Prostate gland (tissue), 2 donors: ENCODE measurements at regions not wholly inside any gene's neighbourhood (a gene's known extent, or its start where the extent isn't known, plus 50 kb on each side); places are given as distances from the start of the nearest gene placed in this dataset.

Experiments used
- POLR2A ChIP-seq: fragments of 450-650 bp; IDR thresholded peaks from one replicate; pipeline ENCODE4 v1.6.1; 2016; ENCODE audit warnings: antibody characterized with exemption, mild to moderate bottlenecking
- POLR2AphosphoS5 ChIP-seq: sonication (generic); formaldehyde crosslinking; IDR thresholded peaks from one replicate; pipeline ENCODE4 v1.6.1; 2017; ENCODE audit warnings: antibody characterized with exemption
- TF ChIP-seq, protein P1 (sequence below), 4 experiments: fragments of 200-600 bp in 2 of 4; fragments of 450-650 bp in 2 of 4; sonication (generic) in 2 of 4; IDR thresholded peaks; 1 replicate in 3 of 4; 2 replicates in 1 of 4; pipeline ENCODE4 v1.5.1; 2016 to 2019; ENCODE audit warnings: antibody characterized with exemption in 4 of 4, mild to moderate bottlenecking in 2 of 4, moderate library complexity in 2 of 4

DNA sequence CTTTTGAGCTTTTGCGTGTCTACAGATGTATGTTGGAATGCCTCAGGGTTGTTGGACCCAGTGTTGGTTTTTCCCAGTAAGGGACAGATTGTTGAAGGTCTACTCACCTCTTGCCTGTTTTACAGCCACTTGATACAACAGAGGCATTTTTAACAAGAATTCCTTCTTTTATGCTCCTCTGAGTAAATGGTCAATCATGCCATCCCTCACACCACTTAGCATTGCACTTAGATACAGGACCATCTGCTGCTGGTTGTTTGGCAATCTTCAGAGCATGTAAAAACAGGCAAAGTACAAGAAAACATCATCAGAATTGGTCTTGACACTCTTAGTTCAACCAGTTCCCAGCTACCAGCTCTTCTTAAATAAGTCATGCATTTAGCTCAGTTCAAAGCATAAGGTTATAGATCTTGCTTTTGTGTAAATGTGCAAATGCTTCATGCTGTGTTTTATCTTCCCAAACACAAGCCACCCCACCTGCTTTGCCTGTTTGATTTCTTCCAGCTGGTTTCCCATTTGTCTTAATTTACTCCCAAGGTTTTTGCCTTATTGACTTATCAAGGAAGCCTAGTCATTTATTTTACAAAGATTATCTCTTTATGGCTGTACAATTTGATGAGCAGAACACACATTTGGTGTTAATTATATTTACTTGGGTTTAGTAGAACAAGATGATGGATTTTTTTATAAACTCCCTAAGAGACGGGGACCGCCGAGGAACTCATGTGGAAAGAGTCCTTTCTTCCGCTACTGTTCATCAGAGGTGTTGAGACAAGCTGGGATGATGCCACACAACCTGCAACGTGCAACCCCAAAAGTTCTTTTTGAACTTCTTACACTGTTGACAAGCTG is 136.6 kb downstream of the AHR start:
- TF ChIP-seq, protein P1, sequence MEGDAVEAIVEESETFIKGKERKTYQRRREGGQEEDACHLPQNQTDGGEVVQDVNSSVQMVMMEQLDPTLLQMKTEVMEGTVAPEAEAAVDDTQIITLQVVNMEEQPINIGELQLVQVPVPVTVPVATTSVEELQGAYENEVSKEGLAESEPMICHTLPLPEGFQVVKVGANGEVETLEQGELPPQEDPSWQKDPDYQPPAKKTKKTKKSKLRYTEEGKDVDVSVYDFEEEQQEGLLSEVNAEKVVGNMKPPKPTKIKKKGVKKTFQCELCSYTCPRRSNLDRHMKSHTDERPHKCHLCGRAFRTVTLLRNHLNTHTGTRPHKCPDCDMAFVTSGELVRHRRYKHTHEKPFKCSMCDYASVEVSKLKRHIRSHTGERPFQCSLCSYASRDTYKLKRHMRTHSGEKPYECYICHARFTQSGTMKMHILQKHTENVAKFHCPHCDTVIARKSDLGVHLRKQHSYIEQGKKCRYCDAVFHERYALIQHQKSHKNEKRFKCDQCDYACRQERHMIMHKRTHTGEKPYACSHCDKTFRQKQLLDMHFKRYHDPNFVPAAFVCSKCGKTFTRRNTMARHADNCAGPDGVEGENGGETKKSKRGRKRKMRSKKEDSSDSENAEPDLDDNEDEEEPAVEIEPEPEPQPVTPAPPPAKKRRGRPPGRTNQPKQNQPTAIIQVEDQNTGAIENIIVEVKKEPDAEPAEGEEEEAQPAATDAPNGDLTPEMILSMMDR (IDR thresholded peaks at IDR 0.05) = no peak
- no peak for TF ChIP-seq POLR2A
- TF ChIP-seq POLR2AphosphoS5 = no peak
